AG20443 (cell line): ENCODE measurements at regions not wholly inside any gene's neighbourhood (a gene's known extent, or its start where the extent isn't known, plus 50 kb on each side); places are given as distances from the start of the nearest gene placed in this dataset.

Source experiments
- DNase-seq: peaks from one replicate; pipeline ENCODE4 v3.0.0; 2012; ENCODE audit warnings: low spot score, mixed read lengths

DNA sequence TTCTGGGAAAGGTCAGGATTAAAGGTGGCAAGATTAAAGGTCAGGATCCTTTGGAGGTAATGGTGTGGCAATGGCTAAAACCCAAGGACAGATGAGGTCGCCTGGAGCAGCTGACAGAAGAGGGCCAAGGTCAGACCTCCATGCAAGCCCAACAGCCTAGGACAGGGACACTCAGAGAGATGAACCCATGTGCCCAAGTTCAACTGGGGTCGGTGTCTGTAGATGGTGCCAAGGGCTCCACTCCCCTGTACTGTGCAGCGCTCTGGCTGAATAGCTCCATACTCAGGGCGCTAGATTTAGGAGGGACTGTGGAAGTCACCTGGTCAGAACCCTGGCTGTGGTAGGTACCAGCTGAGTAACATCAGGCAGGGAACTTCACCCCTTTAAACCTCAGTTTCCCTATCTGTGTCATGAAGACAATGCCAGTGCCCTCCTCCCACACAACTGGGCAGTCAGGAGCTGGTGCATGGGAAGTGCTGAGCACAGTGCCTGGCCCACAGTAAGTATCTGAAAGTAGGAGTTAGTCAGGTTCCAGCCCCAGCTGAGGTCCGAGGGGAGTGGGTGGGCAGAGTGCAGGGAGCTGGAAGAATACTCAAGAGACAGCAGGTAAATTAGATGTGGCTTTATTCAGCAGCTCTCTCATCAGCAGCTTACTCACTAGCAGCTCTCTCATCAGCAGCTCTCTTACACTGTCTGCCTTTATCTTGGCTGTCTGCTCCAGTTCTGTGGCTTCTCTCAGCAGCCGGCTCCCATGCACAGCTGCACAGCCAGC is 327.1 kb downstream of the GLRX3 start:
- no peak for DNase-seq

DNA sequence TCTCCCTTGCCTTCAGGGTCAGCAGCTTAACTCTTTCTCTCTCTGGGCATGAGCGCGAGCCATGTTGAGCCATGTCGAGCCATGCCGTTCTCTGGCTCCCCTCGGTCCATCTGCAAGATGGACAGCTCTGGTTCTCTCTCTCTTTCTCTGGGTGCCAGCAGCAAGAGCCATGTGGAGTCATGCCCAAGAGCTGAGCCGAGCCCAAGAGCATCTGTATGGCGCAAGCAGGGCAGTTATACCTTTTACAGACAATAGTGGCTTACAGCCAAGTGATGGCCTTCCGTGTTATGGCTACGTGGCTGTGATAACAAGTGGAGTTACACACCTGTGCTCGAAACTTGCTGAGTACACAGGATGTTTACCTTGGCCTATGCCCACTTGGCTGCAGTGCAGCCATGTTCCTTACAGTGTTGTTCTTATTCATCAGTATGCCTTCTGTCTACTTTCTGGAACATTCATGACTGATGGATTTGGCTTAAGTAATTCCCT is 327.7 kb downstream of the GLRX3 start:
- no peak for DNase-seq

GRCh38 chr10:130464426-130464825 is 328.2 kb downstream of the GLRX3 start:
- no peak for DNase-seq

DNA sequence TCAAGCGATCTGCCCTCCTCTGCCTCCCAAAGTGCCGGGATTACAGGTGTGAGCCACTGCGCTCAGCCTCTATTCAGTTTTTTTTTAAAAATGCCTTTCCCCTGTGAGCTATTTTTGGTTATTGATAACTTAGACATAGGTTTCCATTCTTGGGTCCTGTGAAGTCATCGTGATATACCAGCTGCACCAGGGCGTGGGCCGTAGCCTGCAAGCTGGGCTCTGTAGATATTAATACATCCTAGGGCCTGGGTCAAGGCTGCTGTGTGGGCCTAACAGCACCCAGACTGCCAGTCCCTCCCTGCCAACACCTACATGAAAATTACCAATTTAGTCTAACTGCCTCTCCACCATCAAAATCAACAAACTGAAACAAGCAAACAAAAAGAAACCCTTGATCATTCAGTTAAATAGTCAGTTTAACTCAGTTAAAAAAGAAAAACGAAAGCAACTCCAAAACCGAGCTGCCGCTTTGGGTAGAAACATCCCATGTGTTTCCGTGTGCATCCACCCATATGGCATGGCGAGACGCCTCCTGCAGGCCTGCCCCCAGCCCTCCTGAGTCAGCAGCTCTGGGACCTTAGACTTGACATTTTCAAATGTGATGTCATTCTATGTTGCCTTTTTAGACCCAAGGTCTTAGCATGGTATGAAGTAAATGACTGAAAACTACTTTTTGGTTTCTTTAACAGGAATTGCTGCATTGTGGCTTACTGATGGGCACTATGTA is 330.2 kb downstream of the GLRX3 start:
- no peak for DNase-seq

GRCh38 chr10:130470286-130470685 is 334.1 kb downstream of the GLRX3 start:
- no peak for DNase-seq

DNA sequence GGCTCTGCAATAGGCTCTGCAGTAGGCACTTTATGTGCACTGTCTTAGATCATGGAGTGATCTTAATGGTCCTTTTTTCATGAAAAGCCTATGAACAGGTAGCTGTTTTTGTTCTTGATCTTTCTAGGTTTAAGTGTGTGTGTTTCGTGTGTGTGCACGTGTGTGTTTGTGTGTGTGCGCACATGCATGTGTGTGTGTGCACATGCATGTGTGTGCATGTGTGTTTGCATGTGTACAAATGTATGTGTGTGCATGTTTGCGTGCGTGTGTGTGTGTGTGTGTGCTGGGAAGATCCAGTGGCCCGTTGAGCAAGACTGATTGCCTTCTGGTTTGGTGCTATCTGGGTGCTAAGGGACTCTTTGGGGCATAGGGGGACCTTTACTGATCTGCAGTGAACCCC is 334.8 kb downstream of the GLRX3 start:
- no peak for DNase-seq

GRCh38 chr10:130471486-130471885 is 335.3 kb downstream of the GLRX3 start:
- no peak for DNase-seq

GRCh38 chr10:130472236-130472635 is 336.0 kb downstream of the GLRX3 start:
- DNase-seq, result no peak

- DNase-seq, result no peak
Observed at GRCh38 chr10:130474591-130474990, 338.4 kb downstream of the GLRX3 start.

DNA sequence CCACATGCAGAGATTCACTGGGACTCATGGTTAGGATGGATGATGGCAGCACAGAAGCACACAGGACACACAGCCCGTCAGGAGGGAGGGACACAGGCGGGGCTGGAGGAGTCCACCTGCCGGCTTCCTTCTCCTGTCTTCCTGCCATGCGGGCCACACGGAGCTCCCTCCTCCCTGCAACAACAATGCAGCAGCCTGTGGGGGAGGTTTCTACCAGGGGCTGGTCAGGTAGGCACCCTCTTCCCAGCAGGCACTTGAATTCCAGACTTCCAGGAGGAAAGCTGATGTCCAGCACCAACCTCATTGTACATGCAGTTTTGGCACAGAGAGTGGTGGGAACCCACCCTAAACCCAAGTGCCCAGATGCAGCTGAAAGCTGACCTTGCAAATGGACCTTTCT is 341.2 kb downstream of the GLRX3 start:
- no peak for DNase-seq

DNA sequence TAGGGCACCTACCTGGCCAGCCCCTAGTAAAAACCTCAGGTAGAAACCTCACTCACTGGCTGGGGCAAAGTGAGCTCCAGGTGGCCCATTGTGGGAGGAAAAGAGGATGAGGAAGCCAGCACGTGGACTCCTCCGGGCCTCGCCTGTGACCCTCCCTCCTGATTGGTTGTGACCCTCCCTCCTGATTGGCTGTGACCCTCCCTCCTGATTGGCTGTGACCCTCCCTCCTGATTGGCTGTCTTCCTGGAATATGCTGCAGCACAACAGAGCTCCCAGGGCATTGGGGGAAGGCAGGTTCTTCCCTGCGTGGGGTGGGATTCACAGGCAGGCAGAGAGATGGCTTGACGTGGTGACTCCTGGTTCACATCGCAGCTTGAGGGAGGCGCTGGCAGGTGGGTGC is 343.0 kb downstream of the GLRX3 start:
- no peak for DNase-seq

GRCh38 chr10:130479926-130480325 is 343.7 kb downstream of the GLRX3 start:
- no peak for DNase-seq

GRCh38 chr10:130480491-130480890 is 344.3 kb downstream of the GLRX3 start:
- no peak for DNase-seq

GRCh38 chr10:130481076-130481930 is 345.1 kb downstream of the GLRX3 start:
- DNase-seq, result no peak

DNA sequence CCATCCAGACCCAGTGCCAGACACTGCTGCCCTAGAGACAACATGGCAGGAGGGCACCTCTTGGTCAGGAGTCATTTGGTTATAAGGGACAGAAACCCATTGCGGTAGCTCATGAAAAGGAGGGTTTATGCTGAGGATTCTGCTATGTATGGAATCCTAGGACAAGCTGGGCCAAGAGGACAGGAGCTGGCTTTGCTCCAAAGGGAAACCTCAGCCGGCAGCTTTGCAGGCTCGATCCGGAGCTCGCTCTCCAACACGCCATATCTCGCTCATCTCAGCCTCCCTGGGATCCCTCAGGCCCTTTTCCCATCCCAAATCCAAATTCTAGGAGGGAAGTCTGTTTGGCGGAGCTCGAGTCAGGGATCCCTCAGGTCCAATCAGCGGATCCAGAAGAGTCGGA is 345.7 kb downstream of the GLRX3 start:
- no peak for DNase-seq

DNA sequence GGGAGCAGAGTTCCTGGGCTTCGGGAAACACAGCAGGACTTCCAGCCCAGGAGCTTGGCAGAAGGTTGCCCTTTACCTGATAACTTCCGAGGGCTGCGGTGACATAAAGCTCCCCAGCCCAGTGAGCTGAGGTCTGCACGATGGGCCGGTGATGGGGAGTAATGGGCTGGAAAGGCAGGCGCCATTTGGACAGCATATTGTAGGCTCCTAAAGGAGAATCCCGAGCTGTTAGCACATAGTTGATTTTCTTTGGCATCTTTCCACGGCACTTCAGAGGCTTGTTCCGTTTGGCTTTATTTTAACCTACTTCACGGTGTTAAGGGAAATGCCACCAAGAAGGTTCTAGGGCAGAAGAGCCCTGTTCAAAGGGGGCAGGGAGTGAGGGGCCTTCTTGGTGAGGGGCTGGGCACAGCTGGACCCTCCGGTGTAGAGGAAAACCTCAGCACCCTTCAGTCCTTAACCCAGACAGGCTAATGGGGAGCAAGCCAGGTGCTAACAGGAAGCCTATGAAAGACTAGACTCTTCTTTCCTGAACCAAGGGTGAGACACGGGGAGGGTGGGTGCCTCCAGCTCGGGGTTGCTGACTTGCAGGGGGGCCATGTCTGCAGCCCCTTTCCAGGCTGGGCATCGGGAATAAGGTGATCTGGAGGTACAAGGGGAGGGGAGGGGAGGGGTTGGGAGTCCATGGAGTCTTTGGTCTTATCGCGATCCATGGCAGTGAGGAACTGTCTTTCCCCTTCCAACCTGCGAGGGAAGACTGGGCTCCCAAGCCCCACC is 347.7 kb downstream of the GLRX3 start:
- DNase-seq, result no peak

DNA sequence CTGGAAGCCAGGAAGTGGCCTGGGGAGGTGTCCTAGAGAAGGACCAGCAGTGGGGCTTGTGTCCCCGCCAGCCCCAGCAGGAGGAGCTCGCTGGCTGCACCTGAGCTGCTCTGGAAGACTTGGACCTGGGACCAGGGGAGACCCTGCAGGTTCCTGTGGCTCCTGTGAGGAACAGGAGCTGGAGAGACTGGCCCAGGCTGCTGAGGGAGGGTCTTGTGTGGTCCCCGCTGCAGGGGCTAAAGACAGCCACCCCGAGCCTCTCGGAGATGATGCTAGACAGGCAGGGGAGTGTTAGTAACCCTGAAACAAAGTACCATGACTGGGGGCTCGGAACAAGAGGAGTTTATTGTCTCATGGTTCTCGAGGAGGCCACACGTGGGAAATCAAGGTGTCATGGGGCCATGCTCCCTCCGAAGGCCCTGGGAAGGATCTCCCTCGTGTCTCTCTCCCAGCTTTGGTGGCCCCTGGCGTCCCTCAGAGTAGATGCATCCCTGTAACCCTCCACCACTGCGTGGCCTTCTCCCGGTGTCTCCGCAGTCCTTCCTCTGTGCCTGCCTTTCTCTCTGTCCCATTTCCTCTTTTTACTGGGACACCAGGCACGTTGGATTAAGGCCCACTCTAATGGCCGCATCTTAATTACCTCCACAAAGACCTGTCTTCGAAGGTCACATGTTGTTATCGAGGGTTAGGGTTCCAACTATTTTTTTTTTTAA is 348.4 kb downstream of the GLRX3 start:
- no peak for DNase-seq

- DNase-seq, result no peak
Observed at GRCh38 chr10:130485236-130485957, 349.2 kb downstream of the GLRX3 start.

GRCh38 chr10:130485958-130486895 is 350.0 kb downstream of the GLRX3 start:
- no peak for DNase-seq
